Trophoblast cell (in vitro differentiated cells and primary cell): ENCODE measurements at regions not wholly inside any gene's neighbourhood (a gene's known extent, or its start where the extent isn't known, plus 50 kb on each side); places are given as distances from the start of the nearest gene placed in this dataset.

Experiments
- DNase-seq, 2 donors: peaks; one replicate each; pipeline ENCODE4 v3.0.0-alpha.2; 2016
- H2AFZ ChIP-seq: 2 replicates; pipeline ENCODE4 v1.6.1; 2013; ENCODE audit warnings: low read length, moderate library complexity, mild to moderate bottlenecking; ENCODE audit not compliant: insufficient read depth, poor library complexity
- H2AK5ac ChIP-seq: 2 replicates; pipeline ENCODE4 v1.6.1; 2013; ENCODE audit warnings: mild to moderate bottlenecking, low read length
- H2BK120ac ChIP-seq: 2 replicates; pipeline ENCODE4 v1.6.1; 2013; ENCODE audit warnings: low read length, mild to moderate bottlenecking, moderate library complexity; ENCODE audit not compliant: insufficient read depth, poor library complexity
- H2BK12ac ChIP-seq: 2 replicates; pipeline ENCODE4 v1.6.1; 2013; ENCODE audit warnings: mild to moderate bottlenecking, low read length, moderate library complexity
- H2BK5ac ChIP-seq: 2 replicates; pipeline ENCODE4 v1.6.1; 2013; ENCODE audit warnings: low read length, low read depth, moderate library complexity, mild to moderate bottlenecking; ENCODE audit not compliant: poor library complexity
- H3K14ac ChIP-seq: 2 replicates; pipeline ENCODE4 v1.6.1; 2013; ENCODE audit warnings: mild to moderate bottlenecking, low read length
- H3K18ac ChIP-seq: 2 replicates; pipeline ENCODE4 v1.6.1; 2013; ENCODE audit warnings: mild to moderate bottlenecking, low read length
- H3K23ac ChIP-seq: 2 replicates; pipeline ENCODE4 v1.6.1; 2013; ENCODE audit warnings: low read length
- H3K27ac ChIP-seq: 2 replicates; pipeline ENCODE4 v1.5.1; 2013; ENCODE audit warnings: low read depth, mild to moderate bottlenecking, inconsistent platforms, low read length, moderate library complexity
- H3K27me3 ChIP-seq: 2 replicates; pipeline ENCODE4 v1.6.1; 2013; ENCODE audit warnings: inconsistent platforms, mild to moderate bottlenecking, low read length, moderate library complexity; ENCODE audit not compliant: insufficient read depth
- H3K36me3 ChIP-seq, 2 experiments: 1 replicate in 1 of 2; 2 replicates in 1 of 2; pipeline ENCODE4 v1.6.1; 2013; ENCODE audit warnings: low read length in 2 of 2, mild to moderate bottlenecking in 2 of 2, moderate library complexity in 1 of 2; ENCODE audit not compliant: insufficient read depth in 2 of 2, control insufficient read depth in 1 of 2
- H3K4ac ChIP-seq: 2 replicates; pipeline ENCODE4 v1.6.1; 2013; ENCODE audit warnings: low read depth, mild to moderate bottlenecking, low read length, moderate library complexity
- H3K4me1 ChIP-seq, 2 experiments: 1 replicate in 1 of 2; 2 replicates in 1 of 2; pipeline ENCODE4 v1.6.1; 2013; ENCODE audit warnings: low read length in 2 of 2, mild to moderate bottlenecking in 2 of 2, moderate library complexity in 1 of 2; ENCODE audit not compliant: insufficient read depth in 2 of 2, control insufficient read depth in 1 of 2
- H3K4me2 ChIP-seq: 2 replicates; pipeline ENCODE4 v1.6.1; 2013; ENCODE audit warnings: inconsistent platforms, mild to moderate bottlenecking, low read length, moderate library complexity
- H3K4me3 ChIP-seq: 2 replicates; pipeline ENCODE4 v1.5.1; 2013; ENCODE audit warnings: mild to moderate bottlenecking, low read depth, low read length, inconsistent platforms
- H3K79me1 ChIP-seq: one replicate; pipeline ENCODE4 v1.6.1; 2013; ENCODE audit warnings: low read length
- H3K79me2 ChIP-seq: 2 replicates; pipeline ENCODE4 v1.6.1; 2013; ENCODE audit warnings: low read length, mild to moderate bottlenecking; ENCODE audit not compliant: control insufficient read depth, insufficient read depth, poor library complexity
- H3K9ac ChIP-seq: 2 replicates; pipeline ENCODE4 v1.6.1; 2013; ENCODE audit warnings: mild to moderate bottlenecking, low read length
- H3K9me3 ChIP-seq: 2 replicates; pipeline ENCODE4 v1.6.1; 2013; ENCODE audit warnings: low read depth, mild to moderate bottlenecking, control low read depth, inconsistent platforms, low read length; ENCODE audit not compliant: insufficient read depth
- H4K12ac ChIP-seq: 2 replicates; pipeline ENCODE4 v1.6.1; 2013; ENCODE audit warnings: low read depth, mild to moderate bottlenecking, low read length, moderate library complexity
- H4K8ac ChIP-seq: 2 replicates; pipeline ENCODE4 v1.6.1; 2013; ENCODE audit warnings: low read depth, mild to moderate bottlenecking, low read length, moderate library complexity
- H4K91ac ChIP-seq: one replicate; pipeline ENCODE4 v1.6.1; 2013; ENCODE audit warnings: low read depth, mild to moderate bottlenecking, low read length, moderate library complexity
- WGBS: extraction: QIAGEN DNeasy Blood & Tissue Kit; methylation state at CpG from one replicate; pipeline ENCODE4 v1.1.7; 2013; ENCODE audit warnings: missing lambda C conversion rate; ENCODE audit not compliant: insufficient read length, insufficient coverage; ENCODE audit errors: extremely low coverage; 5-methylcytosine and 5-hydroxymethylcytosine counted together

- no CpG with 5 or more reads among the region's 5 CpGs for WGBS
- Histone ChIP-seq H3K18ac (no peak overlapping the region), H3K4me3 (no peak overlapping the region), H4K8ac (no peak overlapping the region), H3K79me1 (no peaks in the 10 kb centered on the region), H3K4me2 (no peak overlapping the region), H3K27me3 (no peaks in the 10 kb centered on the region), H3K9me3 (no peaks in the 10 kb centered on the region), H3K27ac (no peak overlapping the region), H2AK5ac (no peak overlapping the region), H3K36me3 (no peaks in the 10 kb centered on the region), H3K14ac (no peak overlapping the region), H2BK120ac (no peak overlapping the region), H3K9ac (no peak overlapping the region), H3K4me1 (no peaks in the 10 kb centered on the region), H3K23ac (no peak overlapping the region), H3K79me2 (no peaks in the 10 kb centered on the region), H4K91ac (no peak overlapping the region), H2BK12ac (no peak overlapping the region), H2BK5ac (no peak overlapping the region), H3K4ac (no peak overlapping the region), H2AFZ (no peak overlapping the region), H4K12ac (no peak overlapping the region)
- no peak for DNase-seq
These were observed 72.3 kb downstream of the RPL22L1 start for GRCh38 chr3:170797685-170798084.

DNA sequence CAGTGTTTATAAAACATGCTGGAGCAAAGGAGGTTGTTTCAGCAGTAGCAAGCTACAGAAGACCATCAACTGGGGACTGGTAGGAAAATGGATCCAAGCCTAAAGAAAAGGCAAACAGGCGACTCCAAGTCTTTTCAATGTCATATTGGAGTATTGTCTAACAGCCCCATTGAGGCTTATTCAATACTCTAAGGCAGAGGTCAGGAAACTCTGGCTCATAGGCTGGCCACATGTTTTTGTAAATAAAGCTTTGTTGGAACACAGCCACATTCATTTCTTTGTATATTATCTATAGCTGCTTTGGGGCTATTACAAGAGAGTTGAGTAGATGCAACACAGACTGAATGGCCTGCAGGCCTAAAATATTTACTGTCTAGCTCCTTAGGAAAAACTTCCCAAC lies 77.5 kb downstream of the RPL22L1 start:
- Histone ChIP-seq H2BK5ac (no peak overlapping the region), H3K14ac (no peak overlapping the region)

GRCh38 chr3:170790647-170791046 lies 79.3 kb downstream of the RPL22L1 start:
- no peak overlapping the region for H3K27ac ChIP-seq
- H4K8ac ChIP-seq, result no peak overlapping the region
- H2BK12ac ChIP-seq, result no peak overlapping the region
- no peak overlapping the region for H2AFZ ChIP-seq
- H3K4ac ChIP-seq, result no peak overlapping the region
- H3K79me2 ChIP-seq, result no peaks in the 10 kb centered on the region
- no peaks in the 10 kb centered on the region for H3K4me1 ChIP-seq
- H3K23ac ChIP-seq, result no peak overlapping the region
- no peak overlapping the region for H2BK120ac ChIP-seq
- no peak for DNase-seq
- no peaks in the 10 kb centered on the region for H3K9me3 ChIP-seq
- no peak overlapping the region for H3K4me3 ChIP-seq
- H3K27me3 ChIP-seq, result no peaks in the 10 kb centered on the region
- WGBS, result no CpG with 5 or more reads among the region's 1 CpG
- no peak overlapping the region for H2BK5ac ChIP-seq
- no peak overlapping the region for H4K12ac ChIP-seq
- no peak overlapping the region for H2AK5ac ChIP-seq
- H3K14ac ChIP-seq, result no peak overlapping the region
- H3K36me3 ChIP-seq, result no peaks in the 10 kb centered on the region
- H3K4me2 ChIP-seq, result no peak overlapping the region
- H3K18ac ChIP-seq, result no peak overlapping the region
- H3K9ac ChIP-seq, result no peak overlapping the region
- no peak overlapping the region for H4K91ac ChIP-seq
- H3K79me1 ChIP-seq, result no peaks in the 10 kb centered on the region

More for the DNA sequence above, 77.5 kb downstream of the RPL22L1 start:
- Histone ChIP-seq H3K36me3 (no peaks in the 10 kb centered on the region), H4K8ac (no peak overlapping the region), H2BK12ac (no peak overlapping the region), H2AK5ac (no peak overlapping the region), H3K79me1 (no peaks in the 10 kb centered on the region), H2BK120ac (no peak overlapping the region), H3K18ac (no peak overlapping the region), H3K4me1 (no peaks in the 10 kb centered on the region), H3K9ac (no peak overlapping the region), H3K27ac (no peak overlapping the region), H3K4me2 (no peak overlapping the region), H4K91ac (no peak overlapping the region), H4K12ac (no peak overlapping the region), H3K27me3 (no peaks in the 10 kb centered on the region), H3K4me3 (no peak overlapping the region), H3K9me3 (no peaks in the 10 kb centered on the region), H3K4ac (no peak overlapping the region), H3K79me2 (no peaks in the 10 kb centered on the region), H2AFZ (no peak overlapping the region), H3K23ac (no peak overlapping the region)
- WGBS, result no CpG with 5 or more reads among the region's 1 CpG
- DNase-seq, result no peak

DNA sequence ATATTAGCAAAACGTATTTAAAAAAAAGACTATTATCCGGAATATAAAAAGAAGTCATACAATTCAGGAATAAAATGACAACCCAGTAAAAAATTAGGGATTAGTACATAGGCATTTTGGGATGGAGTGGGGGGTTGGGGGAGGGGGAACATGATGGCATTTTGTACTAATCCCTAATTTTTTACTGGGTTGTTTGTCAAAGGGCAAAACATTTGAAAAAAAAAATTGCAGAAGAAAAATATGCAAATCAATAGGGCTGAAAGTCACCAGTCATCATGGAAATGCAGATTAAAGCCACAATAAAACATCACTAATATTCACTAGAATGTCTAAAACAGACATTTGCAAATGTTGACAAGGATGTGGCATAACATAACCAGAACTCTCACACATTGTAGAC lies 82.5 kb downstream of the RPL22L1 start:
- H3K79me1 ChIP-seq, result no peaks in the 10 kb centered on the region
- H3K23ac ChIP-seq, result no peak overlapping the region
- H2BK120ac ChIP-seq, result no peak overlapping the region
- no peaks in the 10 kb centered on the region for H3K27me3 ChIP-seq
- no peak overlapping the region for H2BK12ac ChIP-seq
- WGBS, result no CpG with 5 or more reads among the region's 2 CpGs
- no peak overlapping the region for H2AFZ ChIP-seq
- no peak overlapping the region for H2BK5ac ChIP-seq
- no peaks in the 10 kb centered on the region for H3K79me2 ChIP-seq
- no peak overlapping the region for H4K91ac ChIP-seq
- no peak overlapping the region for H3K4me3 ChIP-seq
- H3K36me3 ChIP-seq, result no peaks in the 10 kb centered on the region
- H3K18ac ChIP-seq, result no peak overlapping the region
- DNase-seq, result no peak
- no peak overlapping the region for H4K8ac ChIP-seq
- no peak overlapping the region for H3K4ac ChIP-seq
- no peak overlapping the region for H3K27ac ChIP-seq
- H3K4me2 ChIP-seq, result no peak overlapping the region
- H3K4me1 ChIP-seq, result no peaks in the 10 kb centered on the region
- H4K12ac ChIP-seq, result no peak overlapping the region
- no peak overlapping the region for H3K9ac ChIP-seq
- no peaks in the 10 kb centered on the region for H3K9me3 ChIP-seq
- H3K14ac ChIP-seq, result no peak overlapping the region
- no peak overlapping the region for H2AK5ac ChIP-seq
